GM21576 (cell line): ENCODE measurements at regions not wholly inside any gene's neighbourhood (a gene's known extent, or its start where the extent isn't known, plus 50 kb on each side); places are given as distances from the start of the nearest gene placed in this dataset.
A peak's percentile ranks its signal among the peaks of the same experiment; 100 is the strongest.

Source experiments
- ATAC-seq: cut with Tn5 transposase; IDR thresholded peaks from one replicate; pipeline ENCODE4 v1.9.1; 2021; ENCODE audit warnings: mild to moderate bottlenecking, moderate library complexity; ENCODE audit not compliant: unreplicated experiment

GRCh38 chr2:18384242-18384641 is 176.2 kb downstream of the RDH14 start:
- ATAC-seq = no peak

GRCh38 chr2:18381386-18381785 is 179.1 kb downstream of the RDH14 start:
- ATAC-seq = no peak

- ATAC-seq = no peak
These were observed 180.1 kb downstream of the RDH14 start for GRCh38 chr2:18380321-18380720.

GRCh38 chr2:18379870-18380269 is 180.6 kb downstream of the RDH14 start:
- no peak for ATAC-seq

GRCh38 chr2:18378020-18378653 is 182.3 kb downstream of the RDH14 start:
- peak; percentile 84 for ATAC-seq

GRCh38 chr2:18376936-18377335 is 183.5 kb downstream of the RDH14 start:
- no peak for ATAC-seq

- ATAC-seq = no peak
These were observed 186.8 kb downstream of the RDH14 start for GRCh38 chr2:18373664-18374063.

- ATAC-seq = no peak
These were observed 187.4 kb downstream of the RDH14 start for GRCh38 chr2:18373081-18373480.

GRCh38 chr2:18372641-18373040 is 187.8 kb downstream of the RDH14 start:
- no peak for ATAC-seq

- ATAC-seq = no peak
These were observed 190.7 kb downstream of the RDH14 start for GRCh38 chr2:18369760-18370159.

GRCh38 chr2:18368008-18368407 is 192.4 kb downstream of the RDH14 start:
- no peak for ATAC-seq

GRCh38 chr2:18365342-18365741 is 195.1 kb downstream of the RDH14 start:
- no peak for ATAC-seq

- no peak for ATAC-seq
These were observed 197.1 kb downstream of the RDH14 start for GRCh38 chr2:18363348-18363747.

GRCh38 chr2:18362696-18363095 is 197.8 kb downstream of the RDH14 start:
- ATAC-seq = no peak

- ATAC-seq = no peak
These were observed 202.9 kb downstream of the RDH14 start for GRCh38 chr2:18357537-18357936.

- no peak for ATAC-seq
These were observed 203.8 kb downstream of the RDH14 start for GRCh38 chr2:18356676-18357075.

GRCh38 chr2:18349421-18349820 is 211.0 kb downstream of the RDH14 start:
- ATAC-seq = no peak

- ATAC-seq = no peak
These were observed 213.6 kb downstream of the RDH14 start for GRCh38 chr2:18346874-18347273.

GRCh38 chr2:18346344-18346743 is 214.1 kb downstream of the RDH14 start:
- ATAC-seq = no peak

GRCh38 chr2:18345848-18346247 is 214.6 kb downstream of the RDH14 start:
- ATAC-seq = no peak

GRCh38 chr2:18342901-18343300 is 217.6 kb downstream of the RDH14 start:
- ATAC-seq = no peak

- ATAC-seq = no peak
These were observed 221.1 kb downstream of the RDH14 start for GRCh38 chr2:18339326-18339725.

GRCh38 chr2:18336975-18337374 is 223.5 kb downstream of the RDH14 start:
- no peak for ATAC-seq
